CMK (cell line): ENCODE measurements at regions not wholly inside any gene's neighbourhood (a gene's known extent, or its start where the extent isn't known, plus 50 kb on each side); places are given as distances from the start of the nearest gene placed in this dataset.

ENCODE experiments used
- DNase-seq: peaks from one replicate; pipeline ENCODE4 v3.0.0-alpha.2; 2010; ENCODE audit warnings: low read depth

DNA sequence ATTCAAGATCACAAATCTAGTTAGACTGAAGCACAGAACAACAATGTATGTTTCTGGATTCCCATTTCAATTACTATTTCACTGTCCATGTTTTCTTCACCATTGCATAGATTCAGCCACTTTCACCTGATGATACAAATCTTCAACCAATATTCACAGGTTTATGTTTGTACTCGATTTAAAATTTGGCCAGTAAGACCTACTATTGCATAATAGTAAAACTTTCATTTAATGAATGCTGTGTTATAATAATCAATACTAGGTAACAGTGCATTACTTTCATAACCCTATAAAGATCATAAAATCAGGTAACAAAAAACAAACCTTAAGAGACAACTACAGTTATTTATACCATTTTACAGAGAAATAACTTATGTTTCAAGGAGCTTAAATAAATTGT is 2209.1 kb downstream of the ARAP2 start:
- no peak for DNase-seq

DNA sequence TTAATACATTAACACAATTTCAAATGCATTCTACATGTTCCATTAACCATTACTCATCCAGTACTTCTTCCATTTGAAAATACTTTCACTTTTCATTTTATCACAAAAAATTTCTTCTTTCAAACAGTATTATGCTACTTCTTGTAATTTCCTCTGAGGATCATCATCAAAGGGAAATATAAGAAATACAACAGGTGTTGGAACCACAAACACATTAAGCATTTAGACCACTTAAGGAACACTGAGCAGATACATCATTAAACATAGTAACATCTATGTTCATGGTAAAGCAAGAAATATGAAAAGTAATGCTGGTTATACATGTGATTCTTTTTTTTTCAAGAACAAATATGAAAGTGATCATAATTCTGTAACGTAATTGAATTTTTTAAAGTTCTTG is 2207.0 kb downstream of the ARAP2 start:
- no peak for DNase-seq

DNA sequence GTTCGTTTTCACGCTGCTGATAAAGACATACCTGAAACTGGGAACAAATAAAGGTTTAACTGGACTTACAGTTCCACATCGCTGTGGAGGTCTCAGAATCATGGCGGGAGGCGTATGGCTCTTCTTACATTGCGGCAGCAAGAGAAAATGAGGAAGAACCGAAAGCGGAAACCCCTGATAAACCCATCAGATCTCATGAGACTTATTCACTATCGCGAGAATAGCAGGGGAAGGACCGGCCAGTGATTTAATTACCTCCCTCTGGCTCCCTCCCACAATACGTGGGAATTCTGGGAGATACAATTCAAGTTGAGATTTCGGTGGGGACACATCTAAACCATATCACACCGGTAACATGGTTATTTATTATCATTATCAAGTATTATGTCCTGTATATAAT is 2204.5 kb downstream of the ARAP2 start:
- DNase-seq = no peak

DNA sequence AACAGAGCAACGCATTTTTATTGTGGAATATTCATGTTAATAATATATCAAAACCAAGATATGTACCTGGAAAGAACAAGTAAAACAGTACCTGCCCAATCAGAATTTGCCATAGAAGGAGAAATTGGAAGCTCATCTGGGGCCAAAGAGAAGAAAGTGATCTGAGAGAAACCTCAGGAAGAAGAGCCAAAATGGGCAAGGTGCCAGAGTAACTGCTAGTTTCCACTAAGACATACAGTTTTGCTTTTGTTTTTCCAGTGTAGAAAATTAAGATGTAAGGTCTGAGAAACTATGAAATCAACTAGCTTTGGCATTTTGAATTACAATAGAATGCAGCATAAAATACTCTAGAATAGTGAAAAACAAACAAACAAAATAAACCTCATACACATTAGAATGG is 2201.2 kb downstream of the ARAP2 start:
- DNase-seq = no peak

DNA sequence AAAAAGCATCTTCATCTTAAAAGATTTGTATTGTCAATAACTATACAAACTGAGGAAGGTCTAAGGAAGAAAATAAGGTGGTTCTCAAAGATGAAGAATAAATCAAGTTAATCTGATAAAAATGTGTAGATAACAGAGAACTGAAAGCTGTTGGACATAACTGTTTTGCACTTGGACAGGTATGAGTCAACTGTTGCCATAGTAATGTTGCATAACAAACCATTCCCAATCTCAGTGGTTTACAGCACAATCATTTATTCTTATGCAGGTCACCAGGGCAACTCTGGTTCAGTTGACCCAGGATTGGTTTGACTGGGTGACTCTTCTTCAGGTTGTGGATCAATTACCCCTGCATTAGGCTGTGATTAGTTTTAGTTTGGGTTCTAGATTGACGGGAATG is 2197.7 kb downstream of the ARAP2 start:
- no peak for DNase-seq

DNA sequence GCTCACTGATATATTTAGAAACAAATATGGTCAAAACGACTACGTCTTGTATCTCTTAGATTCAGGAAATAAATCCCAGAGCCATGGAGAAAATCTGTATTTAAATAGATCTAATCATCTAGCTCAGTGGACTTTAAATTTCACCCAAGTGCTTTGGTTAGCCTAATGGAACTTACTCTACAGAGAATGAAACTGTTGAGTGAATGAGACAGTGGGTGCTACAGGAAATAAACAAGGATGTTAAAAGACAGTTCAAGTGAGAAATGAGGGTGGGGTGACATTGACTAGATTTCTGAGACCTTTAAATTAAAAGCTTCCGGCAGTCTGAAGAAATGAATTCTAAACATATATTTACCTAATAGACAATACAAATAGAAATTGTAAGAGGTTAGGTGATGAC is 2197.0 kb downstream of the ARAP2 start:
- DNase-seq = no peak

DNA sequence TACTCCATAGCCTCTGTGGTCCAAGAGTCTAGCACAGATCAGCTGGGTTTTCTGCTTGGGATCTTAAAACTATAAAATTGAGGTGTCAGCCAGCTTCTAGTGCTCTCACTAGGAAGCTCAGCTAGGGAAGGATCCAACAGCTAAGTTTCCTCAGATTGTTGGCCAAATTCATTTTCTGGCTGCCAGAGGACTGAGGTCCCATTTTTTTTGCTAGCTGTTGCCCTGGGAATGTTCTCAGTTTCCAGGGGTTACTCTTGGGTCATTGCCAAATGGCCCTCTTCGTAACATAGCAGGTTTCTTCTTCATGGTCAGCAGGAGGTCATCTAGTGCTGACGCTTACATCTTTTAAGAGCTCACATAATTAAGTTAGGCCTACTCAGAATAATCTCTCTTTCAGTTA is 2178.2 kb downstream of the ARAP2 start:
- no peak for DNase-seq

DNA sequence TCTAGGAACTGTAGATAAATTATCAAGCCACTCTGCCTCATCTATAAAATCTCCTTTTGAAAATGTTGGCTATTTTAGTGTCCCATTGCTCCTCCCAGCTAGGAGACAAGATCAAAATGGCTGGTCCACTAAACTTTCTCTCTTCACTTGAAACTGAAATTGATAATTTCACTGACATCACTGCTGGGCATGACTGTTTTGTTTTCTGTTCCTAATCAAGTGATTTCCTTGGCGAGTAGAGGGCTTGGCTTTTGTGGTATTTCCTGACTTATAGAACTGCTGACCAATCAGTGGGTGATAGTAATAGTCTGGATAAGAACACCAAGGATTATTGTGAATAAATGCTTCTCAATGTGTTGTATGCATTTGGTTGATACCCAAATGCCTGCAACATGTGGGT is 2152.9 kb downstream of the ARAP2 start:
- no peak for DNase-seq

DNA sequence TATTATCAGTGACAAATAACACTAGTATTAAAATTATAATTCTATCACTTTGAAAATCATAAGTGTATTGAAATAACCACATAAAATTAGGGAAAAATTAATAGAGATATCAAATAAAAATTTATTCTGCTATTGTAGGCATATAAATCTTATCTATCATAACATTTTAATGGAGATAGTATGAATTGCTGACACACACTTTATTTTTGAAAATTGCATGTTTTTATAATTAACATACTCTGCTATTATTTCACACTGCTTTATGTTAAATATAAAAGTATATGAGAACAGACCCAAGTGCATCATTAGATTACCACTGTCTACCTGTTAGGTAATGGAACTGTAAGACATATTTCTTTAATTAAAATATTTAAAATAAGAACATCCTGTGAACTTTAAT is 2150.2 kb downstream of the ARAP2 start:
- no peak for DNase-seq

DNA sequence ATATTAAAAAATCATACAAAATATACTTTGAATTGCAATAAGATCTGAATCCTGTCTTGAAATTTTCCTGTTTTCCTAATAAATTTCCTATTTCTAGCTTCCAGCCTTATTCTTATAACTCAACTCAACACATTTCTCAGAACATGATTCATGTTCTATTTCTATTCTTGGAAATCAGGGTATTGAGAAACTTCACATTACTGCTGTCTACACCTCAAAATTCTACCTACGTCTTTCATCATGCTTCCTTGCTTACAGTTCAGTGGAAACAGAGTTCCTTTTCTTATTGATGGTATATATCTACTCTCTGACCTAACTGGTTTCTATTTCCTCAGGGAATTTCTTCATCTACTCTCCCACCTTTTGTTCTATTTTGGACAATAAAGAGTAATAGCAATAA is 2139.0 kb downstream of the ARAP2 start:
- no peak for DNase-seq

DNA sequence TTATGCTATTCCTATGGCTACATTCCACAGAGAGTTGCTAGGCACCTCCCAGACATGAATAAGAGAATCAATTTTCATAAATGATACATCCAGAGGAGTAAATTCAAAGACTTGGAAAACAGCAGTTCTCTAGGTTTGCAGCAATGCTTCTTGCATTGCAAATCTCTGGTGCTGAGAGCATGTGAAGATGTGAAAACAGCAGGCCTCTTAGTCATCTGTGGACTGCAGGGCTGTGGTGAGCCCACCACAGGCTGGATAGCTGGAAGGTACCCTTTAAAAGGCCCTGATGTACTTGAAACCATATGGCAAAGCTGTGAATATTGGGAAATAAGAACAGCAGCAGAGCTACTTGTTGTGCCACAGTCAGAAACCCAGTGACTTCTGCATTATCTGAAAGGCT is 2135.9 kb downstream of the ARAP2 start:
- no peak for DNase-seq

DNA sequence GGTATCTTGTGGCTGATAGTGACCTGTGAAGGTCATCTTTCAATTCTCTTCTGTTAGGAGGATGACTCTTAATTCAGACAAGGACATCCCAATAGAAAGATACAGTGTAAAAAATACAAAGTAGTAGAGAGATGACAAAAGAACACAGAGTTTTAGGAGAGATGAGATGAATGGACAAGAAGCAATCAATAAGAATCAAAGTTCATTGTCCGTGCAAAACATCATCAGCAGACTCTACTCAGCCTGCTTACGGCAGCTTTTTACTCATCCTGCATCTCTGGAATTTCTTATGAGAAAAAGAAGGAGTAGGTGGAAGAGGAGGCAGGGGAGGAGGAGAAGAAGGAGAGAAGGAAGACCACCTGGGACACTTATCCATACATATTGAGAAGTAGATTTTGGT is 2131.7 kb downstream of the ARAP2 start:
- no peak for DNase-seq

DNA sequence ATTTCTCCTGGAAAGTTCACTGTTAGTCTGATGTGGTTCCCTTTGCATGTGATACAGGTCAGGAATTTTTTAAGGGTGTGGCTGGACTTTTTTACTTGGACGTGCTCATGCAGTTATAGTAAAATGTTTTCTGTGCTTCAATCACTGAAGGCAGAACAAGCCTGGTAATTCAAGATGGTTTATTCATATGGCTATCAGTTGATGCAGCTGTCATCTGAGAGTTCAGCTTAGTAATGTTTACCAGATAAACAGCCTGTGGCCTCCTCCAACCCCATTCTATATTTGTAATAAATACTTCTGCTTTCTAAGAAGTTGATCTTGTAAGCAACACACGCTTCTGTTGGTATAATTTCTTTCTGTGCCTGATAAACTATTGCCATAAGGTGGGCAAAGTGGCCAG is 2105.9 kb downstream of the ARAP2 start:
- no peak for DNase-seq

DNA sequence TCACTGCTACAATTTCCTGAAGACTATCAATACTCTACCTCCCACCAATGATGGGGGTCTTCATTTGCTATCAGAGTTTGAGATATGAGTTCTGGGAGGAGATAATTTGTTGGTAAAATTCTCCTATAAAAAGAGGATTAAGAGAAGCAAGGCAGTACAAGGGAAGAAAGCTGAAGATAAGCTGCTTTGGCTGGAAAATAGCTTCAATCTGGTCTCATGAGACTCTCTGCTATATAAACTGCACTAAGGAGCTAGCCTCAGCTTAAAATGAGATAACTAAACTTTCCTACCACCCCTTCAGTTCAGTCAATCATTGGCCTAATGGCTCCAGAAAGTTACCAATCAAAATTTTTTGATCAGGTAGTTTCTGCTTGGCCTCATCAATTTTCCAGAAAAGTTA is 2105.0 kb downstream of the ARAP2 start:
- no peak for DNase-seq

DNA sequence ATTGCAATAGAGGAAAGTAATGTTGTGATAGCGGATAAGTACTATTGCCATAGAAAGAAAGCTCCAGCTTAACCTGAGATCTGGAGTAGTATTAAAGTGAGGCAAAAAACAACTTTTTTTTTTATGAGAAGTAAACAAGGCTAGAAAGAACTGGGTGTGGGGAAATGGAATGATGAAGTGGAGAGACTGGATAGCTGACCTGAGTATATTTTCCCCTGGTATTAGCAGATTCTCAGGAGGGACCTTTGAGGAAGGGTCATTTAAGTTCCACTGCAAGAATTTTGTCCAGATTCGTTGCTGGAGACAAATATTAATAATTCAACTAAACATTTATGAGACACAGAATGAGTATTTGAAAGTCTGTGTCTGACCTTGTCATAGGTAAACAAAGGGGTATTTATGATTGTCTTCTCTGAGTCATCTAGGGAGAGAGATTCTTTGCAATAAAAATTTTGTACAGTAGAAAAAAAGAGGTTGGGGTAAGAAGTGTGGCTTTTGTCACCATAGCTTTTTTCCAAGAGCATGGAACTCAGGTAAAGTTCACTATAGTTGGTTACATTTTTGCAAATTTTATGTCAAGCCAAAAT is 2095.9 kb downstream of the ARAP2 start:
- no peak for DNase-seq

DNA sequence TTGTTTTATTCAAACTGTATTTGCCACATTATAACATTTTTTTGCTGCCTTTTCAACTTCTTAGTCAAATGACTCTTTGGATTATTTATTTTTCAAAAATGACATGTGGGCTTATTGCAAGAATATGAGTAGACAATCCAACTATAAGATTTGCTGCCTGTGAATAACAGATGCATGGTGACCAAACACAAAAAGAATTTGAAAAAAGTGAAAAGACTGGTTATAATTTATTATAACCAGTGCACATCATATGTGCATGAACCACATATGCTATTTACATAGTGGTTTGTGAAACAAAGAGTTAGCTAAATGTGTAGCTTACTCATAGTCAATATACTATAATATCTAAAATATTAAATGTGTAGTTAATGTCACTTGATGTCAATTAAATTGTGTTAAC is 2086.8 kb downstream of the ARAP2 start:
- DNase-seq = no peak

DNA sequence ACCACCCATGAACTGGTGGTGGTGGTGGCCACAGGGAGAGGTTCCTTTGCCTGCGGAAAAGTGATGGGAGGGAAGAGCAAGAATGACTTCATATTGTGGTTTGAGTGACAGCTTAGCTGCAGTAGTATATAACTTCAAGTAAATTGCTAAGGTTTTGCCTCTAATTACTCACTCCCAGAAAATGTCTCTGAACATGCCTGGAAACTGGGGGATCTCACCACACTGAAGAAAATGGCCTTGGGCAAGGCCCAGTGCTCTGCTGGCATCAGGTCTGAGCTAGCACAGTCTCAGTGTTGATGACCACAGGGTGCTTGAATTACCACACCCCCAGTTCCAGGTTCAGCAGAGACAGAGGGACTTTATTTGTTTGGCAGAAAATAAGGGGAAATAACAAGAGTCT is 2085.4 kb downstream of the ARAP2 start:
- DNase-seq = no peak

DNA sequence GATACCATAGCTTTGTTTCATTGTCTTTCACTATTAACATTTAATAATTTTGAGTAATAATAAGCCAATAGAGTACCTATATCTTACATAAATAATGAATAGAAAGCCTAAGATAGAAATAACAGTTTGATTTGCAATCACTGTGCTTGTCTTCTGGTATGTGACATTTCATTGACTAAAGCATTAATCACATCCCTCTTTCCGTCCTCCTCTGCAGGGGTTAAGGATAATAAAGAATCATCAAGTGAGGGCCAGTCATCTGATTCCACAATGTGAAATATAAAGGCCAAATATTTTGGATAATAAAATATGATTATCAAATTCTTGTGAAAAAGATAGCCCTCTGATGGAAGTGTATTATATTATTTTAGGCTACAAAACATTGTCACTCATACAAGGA is 2073.4 kb downstream of the ARAP2 start:
- DNase-seq = no peak

DNA sequence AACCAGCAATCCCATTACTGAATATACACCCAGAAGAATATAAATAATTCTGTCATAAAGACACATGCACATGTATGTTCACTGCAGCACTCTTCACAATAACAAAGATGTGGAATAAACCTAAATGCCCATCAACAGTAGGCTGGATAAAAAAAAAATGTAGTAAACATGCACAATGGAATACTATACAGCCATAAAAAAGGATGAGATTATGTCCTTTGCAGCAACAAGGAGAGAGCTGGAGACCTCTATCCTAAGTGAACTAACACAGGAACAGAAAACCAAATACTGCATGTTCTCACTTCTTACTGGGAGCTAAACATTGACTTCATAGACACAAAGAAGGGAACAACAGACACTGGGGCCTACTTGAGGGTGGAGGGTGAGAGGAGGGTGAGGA is 2067.7 kb downstream of the ARAP2 start:
- DNase-seq = no peak

DNA sequence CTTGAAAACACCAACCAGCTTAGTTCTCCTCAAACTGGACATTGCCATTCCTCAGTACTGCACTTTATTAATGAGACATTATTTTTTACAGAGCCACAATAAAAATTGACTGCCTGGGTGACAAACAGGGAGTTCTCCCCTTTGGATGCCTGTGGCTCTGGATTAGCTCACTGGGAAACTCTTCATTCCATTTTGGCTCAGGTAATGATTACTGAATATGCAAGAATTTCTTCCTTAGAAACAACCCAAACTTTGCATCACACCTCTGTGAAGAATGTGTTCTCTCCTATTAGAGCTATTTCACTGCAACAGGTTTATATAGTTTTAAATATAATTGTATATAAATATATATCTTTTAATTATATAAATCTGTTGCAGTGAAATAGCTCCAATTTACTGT is 2065.8 kb downstream of the ARAP2 start:
- no peak for DNase-seq

DNA sequence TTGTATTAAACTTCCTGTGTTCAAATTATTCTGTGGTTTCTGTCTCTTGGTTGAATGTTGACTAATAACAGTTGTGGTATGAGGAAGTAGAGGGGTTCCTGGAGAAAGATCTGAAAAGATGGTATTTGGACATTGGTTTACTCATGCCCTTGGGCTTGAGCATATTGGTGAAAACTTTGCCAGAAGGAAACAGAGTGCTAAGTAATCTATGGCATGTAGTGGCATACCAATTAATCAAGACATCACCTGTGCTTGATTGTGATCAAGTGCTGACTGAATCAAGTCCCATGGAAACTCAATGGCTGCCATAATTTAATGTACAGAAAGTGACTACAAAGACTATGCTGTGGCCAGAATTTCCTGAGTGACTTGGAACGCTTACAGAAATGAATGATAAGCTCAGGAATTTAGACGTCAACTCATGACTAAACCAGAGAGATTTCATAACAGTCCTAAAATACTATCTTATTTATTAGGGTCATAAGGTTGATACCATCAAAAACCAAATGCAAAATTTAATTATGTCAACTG is 2062.9 kb downstream of the ARAP2 start:
- no peak for DNase-seq

DNA sequence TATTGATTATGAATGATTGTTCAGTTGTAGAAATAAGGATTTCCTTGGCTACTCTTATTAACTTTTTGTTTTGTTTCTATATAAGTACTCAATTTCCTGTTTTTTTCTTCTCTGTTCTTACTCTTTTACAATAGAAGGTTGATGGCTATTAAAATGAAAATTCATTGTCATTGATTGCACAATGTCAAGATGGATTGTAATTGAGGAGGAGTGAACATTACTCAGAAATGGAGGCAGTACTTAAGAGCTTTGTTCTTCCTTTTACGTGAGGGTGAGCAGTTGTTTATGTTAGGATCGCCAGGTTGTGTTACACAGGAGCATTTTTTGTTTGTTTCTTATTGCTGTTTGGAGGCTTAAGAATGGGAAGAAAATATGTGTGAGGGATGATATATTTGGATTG is 2062.4 kb downstream of the ARAP2 start:
- DNase-seq = no peak

DNA sequence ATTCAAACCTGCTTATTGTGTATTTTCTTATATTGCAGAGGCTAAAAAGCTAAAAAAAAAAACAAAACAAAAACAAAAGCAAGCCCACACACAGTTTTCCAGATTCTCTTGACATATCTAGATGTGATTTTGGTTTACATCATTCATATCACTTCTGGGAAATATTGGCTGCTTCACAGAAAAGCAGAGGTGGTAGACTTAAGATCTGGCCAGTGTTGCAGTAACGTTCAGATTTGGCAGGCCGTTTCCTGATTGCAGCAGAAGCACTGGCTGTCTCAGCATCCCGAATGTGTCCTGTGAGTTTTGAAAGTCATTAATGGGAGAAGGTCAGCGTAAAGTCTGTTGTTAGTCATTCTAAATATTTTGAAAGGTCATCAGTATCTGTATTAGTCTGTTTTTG is 2062.0 kb downstream of the ARAP2 start:
- no peak for DNase-seq

DNA sequence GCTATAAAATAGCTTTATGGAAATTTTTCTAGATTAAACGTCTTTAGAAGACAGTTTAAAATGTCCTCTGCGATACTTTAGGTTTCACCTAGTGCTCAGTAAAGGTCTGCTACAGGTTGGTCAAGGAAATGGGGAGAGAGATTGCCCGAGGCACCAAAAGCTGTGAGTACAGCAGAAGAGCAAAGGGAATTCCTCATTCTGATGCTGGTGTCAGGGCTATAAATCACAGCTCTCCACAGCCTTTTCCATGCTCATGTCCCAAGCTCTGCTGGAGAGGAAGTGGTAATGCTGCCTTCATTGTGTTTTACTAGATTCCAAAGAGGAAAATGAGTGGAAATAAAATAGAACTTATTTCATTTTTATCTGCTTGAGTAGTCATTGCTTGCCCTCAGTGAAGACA is 2060.4 kb downstream of the ARAP2 start:
- no peak for DNase-seq

DNA sequence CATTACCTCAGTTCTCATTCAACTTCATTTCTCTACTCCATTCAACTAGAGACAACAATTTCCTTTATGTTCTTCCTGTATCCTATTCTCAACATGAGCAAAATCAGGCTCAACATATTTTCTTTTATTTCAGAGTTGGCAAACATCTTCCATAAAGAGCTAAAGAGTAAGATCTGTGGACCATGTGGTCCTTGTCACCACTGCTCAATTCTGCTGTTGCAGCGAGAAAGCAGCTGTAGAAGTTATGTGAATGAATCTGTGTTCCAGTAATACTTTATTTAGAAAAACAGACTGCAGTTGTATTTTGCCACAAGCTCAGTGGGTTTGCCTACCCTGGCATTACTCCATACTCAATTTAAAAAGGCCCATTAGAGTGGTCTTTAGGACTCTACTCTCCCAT is 2057.3 kb downstream of the ARAP2 start:
- no peak for DNase-seq
